Pancreas (tissue), 10 donors: ENCODE measurements at regions not wholly inside any gene's neighbourhood (a gene's known extent, or its start where the extent isn't known, plus 50 kb on each side); places are given as distances from the start of the nearest gene placed in this dataset.

Experiments
- ATAC-seq, 4 donors: fragments of 200-7000 bp; cut with Tn5 transposase; one replicate each; pipeline versions ENCODE4 v1.8.0 to v1.9.1; 2020; ENCODE audit warnings: mild to moderate bottlenecking in 4 of 4, moderate library complexity in 4 of 4
- DNase-seq, 6 donors: peaks; one replicate each; pipeline ENCODE4 v3.0.0-alpha.2; 2020
- FAIRE-seq: peaks from 2 replicates; lab custom pipeline; 2012; peaks lifted over from hg19 to GRCh38; lab: Jason Lieb, UNC
- H3K27ac ChIP-seq, 4 donors: fragments of 200-600 bp; sonication (generic); 1 replicate in 3 of 4; 2 replicates in 1 of 4; pipeline versions ENCODE4 v1.5.0 to v1.8.0; 2020
- H3K27me3 ChIP-seq, 4 donors: fragments of 200-600 bp; one replicate each; pipeline ENCODE4 v1.8.0; 2021
- H3K36me3 ChIP-seq, 3 donors: fragments of 200-600 bp; sonication (generic) in 1 of 3; one replicate each; pipeline versions ENCODE4 v1.5.0 to v1.8.0; 2020 to 2021
- H3K4me1 ChIP-seq, 3 donors: fragments of 200-600 bp; one replicate each; pipeline ENCODE4 v1.8.0; 2021
- H3K4me3 ChIP-seq, 4 donors: fragments of 200-600 bp; sonication (generic) in 2 of 4; one replicate each; pipeline versions ENCODE4 v1.5.0 to v1.8.0; 2020 to 2021
- H3K9me3 ChIP-seq, 4 donors: fragments of 200-600 bp; one replicate each; pipeline ENCODE4 v1.8.0; 2021
- CTCF ChIP-seq, 4 donors: fragments of 200-600 bp; sonication (generic) in 3 of 4; IDR thresholded peaks; one replicate each; pipeline versions ENCODE4 v1.5.0 to v1.8.0; 2021; ENCODE audit warnings: antibody characterized with exemption in 4 of 4
- WGBS, 2 donors: extraction: QIAGEN DNeasy Blood & Tissue Kit; methylation state at CpG; one replicate each; pipeline ENCODE4 v1.1.7; 2013; 5-methylcytosine and 5-hydroxymethylcytosine counted together
- intact Hi-C, 3 donors: fragments of 100-400 bp; cut with DNase I; formaldehyde crosslinking; loops; one replicate each; pipeline versions ENCODE4 v1.11.1 to v1.14.2; 2022
- donor health status: healthy with polysubstance abuse.
- donor health status: DM: no; HTN: no; CAD: no; lungs with moderate emphysema.
- donor health status: DM: no; HTN: no; CAD: no.
- donor health status: control.
- donor health status: control.
- donor health status: Bipolar disorder and iron deficiency.
- donor health status: DM: yes; HTN: yes; CAD: no.
- donor health status: DM: no; HTN: no; CAD: no.
- donor health status: DM: no; HTN: no; CAD: no.
- donor health status: DM: yes; HTN: yes; CAD: no.

- H3K4me3 ChIP-seq: no peak overlapping the region
- TF ChIP-seq CTCF (IDR thresholded peaks at IDR 0.05): no peak
- FAIRE-seq (no peak), DNase-seq (no peak), ATAC-seq (peak in 2 of 4 donors; percentile 20 to 23)
- H3K4me1 ChIP-seq: peaks cover 0 to 5% (median 0%) of the 10 kb centered on the region in 3 donors
- H3K36me3 ChIP-seq: no peaks in the 10 kb centered on the region
- no peaks in the 10 kb centered on the region for H3K9me3 ChIP-seq
- intact Hi-C loops: no loop called here
- H3K27me3 ChIP-seq: no peaks in the 10 kb centered on the region
- WGBS, 2 donors: 65 to 72% methylated on average over 2 of the region's 2 CpGs
- no peak overlapping the region for H3K27ac ChIP-seq
These were observed 201.4 kb downstream of the C12orf50 start for GRCh38 chr12:87827638-87828264.

- WGBS, 2 donors: 68 to 83% methylated on average over 1 of the region's 1 CpG
- intact Hi-C loops: no loop called here
- no peak for DNase-seq
- no peaks in the 10 kb centered on the region for H3K27me3 ChIP-seq
- H3K36me3 ChIP-seq: no peaks in the 10 kb centered on the region
- no peak for TF ChIP-seq CTCF (IDR thresholded peaks at IDR 0.05)
- no peak overlapping the region for H3K27ac ChIP-seq
- no peak for ATAC-seq
- no peak for FAIRE-seq
- no peak overlapping the region for H3K4me3 ChIP-seq
- H3K4me1 ChIP-seq: no peaks in the 10 kb centered on the region
- H3K9me3 ChIP-seq: no peaks in the 10 kb centered on the region
These were observed 206.3 kb downstream of the C12orf50 start for GRCh38 chr12:87822923-87823322.

GRCh38 chr12:87820524-87821202, 208.5 kb downstream of the C12orf50 start:
- DNase-seq (no peak), ATAC-seq (no peak), FAIRE-seq (no peak)
- intact Hi-C loops: no loop called here
- no peak for TF ChIP-seq CTCF (IDR thresholded peaks at IDR 0.05)
- Histone ChIP-seq H3K4me1 (no peaks in the 10 kb centered on the region), H3K27ac (no peak overlapping the region), H3K9me3 (no peaks in the 10 kb centered on the region), H3K36me3 (no peaks in the 10 kb centered on the region), H3K4me3 (no peak overlapping the region), H3K27me3 (no peaks in the 10 kb centered on the region)
- 61 to 70% methylated on average over 6 of the region's 6 CpGs for WGBS, 2 donors

- Histone ChIP-seq H3K4me1 (no peaks in the 10 kb centered on the region), H3K27ac (no peak overlapping the region), H3K36me3 (no peaks in the 10 kb centered on the region), H3K4me3 (no peak overlapping the region), H3K27me3 (no peaks in the 10 kb centered on the region), H3K9me3 (no peaks in the 10 kb centered on the region)
- no peak for TF ChIP-seq CTCF (IDR thresholded peaks at IDR 0.05)
- DNase-seq (no peak), FAIRE-seq (no peak), ATAC-seq (no peak)
- intact Hi-C loops: no loop called here
These were observed 210.8 kb downstream of the C12orf50 start for GRCh38 chr12:87818441-87818840.
